DMS153 (cell line): ENCODE measurements at regions not wholly inside any gene's neighbourhood (a gene's known extent, or its start where the extent isn't known, plus 50 kb on each side); places are given as distances from the start of the nearest gene placed in this dataset.

Experiments
- DNase-seq: peaks from one replicate; lab custom pipeline; 2025; lab: John Stamatoyannopoulos, UW

DNA sequence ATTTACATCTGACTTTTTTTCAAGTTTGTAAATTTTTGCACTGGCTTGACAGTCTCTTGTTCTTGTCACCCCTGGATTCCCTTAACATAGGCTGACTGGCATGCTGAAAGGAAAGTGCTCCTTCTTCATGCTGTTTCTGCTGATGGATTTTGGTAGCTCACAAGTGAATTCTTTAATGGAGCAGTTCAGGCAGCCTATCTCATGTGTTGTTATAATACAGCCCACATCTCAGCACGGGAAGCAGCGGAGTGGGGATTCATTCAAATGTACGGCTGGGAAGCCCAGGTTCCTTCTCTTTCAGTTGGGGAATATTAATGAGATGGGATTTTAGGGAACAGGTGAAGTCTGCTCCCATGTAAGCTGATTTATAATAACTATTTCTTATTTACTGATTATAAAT, 142.8 kb downstream of the CD8B2 start:
- no peak for DNase-seq

- DNase-seq = no peak
These were observed 144.1 kb downstream of the CD8B2 start for GRCh38 chr2:106631281-106631680.

DNA sequence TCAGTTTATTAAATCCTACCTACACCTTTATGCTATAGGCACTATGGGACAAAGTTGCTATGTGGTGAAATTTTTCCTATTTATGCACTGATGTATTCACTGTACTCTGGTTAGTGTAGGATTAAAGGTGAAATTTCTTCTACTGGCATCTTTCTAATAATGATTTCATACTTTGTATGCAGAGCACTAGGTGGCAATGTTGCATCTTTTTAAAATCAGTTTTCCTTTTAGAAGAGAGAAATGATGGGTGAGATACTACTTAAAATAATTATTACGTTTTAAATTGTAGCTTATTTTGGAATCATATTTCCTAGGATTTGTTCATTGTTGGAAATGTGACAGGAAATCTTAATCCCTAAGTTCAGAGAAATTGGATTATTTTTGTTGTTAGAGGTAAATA, 150.9 kb downstream of the CD8B2 start:
- peak; percentile 13 for DNase-seq

DNA sequence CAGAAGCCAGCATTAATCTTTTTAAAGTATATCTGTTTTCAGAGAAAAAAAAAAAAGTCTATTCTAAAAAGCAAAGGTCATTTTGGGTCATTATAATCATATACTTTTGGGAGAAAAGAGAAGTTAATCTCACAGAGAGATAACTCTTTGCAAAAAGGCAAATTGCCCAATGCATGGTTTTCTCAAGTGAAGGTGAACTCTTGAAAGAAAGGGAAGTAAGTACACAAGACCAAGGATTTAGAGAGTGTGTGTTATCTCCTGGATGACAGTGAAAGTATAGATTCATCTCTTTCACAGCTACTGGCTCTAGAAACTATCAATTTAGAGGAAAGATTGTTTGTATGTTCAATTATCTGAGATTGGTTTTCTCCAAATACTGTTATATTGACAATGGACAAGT, 151.4 kb downstream of the CD8B2 start:
- no peak for DNase-seq

DNA sequence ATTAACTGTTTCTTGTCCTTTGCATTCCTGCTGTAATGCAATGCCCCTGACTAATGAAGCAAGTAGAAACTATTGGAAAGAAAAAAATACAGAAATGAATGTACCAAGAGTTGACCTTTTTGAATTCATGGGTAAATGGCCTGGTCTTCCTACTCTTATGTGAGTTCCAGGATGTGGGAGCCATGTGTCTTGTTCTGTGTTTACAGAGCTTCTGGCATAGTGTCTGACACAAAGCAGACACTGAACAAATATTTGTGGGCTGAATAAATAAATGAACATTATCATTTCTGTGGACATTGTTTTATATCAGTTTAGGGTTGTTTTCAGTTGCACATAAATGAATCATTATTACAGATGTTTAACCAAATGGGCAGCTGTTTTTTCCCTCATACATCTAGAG, 155.5 kb downstream of the CD8B2 start:
- peak; percentile 66 for DNase-seq

DNA sequence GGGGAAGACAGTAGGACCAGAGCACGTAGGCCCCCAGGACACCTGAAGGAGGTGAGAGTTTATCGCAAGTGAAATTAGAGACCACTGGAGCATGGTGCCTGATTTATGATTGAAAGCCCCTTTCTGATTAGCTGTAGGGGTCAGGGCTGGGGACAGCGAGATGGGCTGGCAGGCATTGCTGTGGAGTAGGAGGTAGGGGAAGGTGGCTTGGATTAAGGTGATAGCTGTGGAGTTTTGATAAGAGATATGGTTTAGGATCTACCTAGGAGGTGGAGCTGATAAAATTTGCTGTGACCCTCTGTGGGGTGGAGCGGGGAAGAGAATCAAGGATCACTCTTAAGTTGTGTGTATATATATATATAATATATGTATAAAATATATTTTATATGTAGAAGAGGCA, 157.5 kb downstream of the CD8B2 start:
- DNase-seq = no peak

DNA sequence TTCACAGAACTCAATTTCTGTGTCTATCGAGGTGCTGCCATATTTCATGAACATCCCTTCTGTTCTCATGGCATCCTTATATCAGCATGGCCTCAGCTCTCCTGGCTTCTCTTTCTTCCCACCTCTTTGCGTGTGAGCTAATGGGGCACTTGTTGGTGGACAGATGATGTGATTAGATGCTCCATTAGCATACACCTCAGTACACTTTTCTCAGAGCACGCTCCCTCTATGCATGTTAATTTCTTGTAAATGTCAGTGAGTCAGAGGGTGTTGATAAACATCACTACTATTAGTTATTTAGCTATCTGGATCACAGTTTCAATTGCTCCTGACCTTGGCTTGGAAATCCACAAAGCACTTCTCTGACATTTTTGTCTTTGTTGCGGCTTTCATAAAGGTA, 159.4 kb downstream of the CD8B2 start:
- DNase-seq = no peak

GRCh38 chr2:106649306-106649705, 162.1 kb downstream of the CD8B2 start:
- no peak for DNase-seq

DNA sequence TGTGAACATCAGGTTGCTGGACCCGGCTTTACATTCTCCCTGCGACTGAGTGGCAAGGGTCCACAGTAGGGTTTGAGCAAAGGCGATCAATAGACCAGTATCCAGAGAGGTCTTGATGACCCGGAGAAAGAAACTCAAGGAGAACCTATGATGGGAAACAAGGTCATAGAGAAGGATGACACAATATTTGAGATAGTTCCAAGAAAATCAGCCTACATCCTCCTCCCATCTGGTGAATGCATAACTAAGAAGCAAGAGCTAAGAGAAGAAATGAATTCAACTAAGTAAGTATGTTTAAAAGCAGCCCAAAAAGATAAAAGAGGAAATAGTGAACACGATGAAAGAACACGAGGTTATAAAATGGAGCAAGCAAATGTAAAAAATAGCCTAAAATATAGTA, 166.3 kb downstream of the CD8B2 start:
- DNase-seq = no peak

DNA sequence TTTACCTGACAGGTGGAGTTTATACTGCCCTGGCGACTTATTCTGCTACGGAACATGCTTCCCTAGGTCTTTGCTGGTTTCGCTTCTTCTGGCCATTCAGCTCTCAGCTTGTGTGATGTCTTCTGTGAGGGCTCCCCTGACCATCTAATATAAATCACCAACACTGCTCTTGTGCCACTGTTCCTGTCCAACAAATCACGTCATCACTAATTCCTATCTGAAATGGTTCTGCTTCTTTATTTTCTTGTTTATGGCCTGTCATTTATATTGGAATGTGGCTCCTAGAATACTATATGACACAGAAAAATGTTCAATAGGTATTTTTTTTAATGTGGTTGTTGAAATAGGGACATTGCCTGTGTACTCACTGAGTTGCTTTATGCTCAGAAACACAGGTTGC, 171.5 kb downstream of the CD8B2 start:
- no peak for DNase-seq

GRCh38 chr2:106664669-106665068, 177.5 kb downstream of the CD8B2 start:
- no peak for DNase-seq

DNA sequence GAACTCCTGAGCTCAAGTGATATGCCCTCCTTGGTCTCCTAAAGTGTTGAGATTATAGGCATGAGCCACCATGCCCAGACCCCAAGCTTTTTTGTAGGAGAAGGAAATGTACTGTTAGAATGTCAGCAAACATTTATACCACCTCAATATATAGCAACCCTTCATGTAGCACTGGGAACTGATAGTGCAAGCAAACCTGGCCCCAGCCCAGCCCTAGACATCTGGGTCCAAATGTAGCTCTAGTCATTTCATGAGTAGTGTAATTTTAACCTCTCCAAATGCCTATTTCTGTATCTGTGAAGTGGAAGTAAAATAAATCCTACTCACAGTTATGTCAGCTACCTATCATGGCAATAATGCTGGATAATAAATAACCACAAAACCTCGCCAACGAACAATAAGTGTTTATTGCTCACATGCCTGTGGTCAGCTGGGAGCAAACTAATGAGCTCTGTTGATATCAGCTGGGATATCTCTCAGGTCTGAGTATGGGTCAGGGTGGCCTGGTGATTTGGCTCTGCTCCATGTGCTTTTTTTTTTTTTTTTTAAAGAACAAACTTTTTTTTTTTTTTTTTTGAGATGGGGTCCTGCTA, 180.4 kb downstream of the CD8B2 start:
- peak; percentile 11 for DNase-seq

- no peak for DNase-seq
These were observed 198.2 kb downstream of the CD8B2 start for GRCh38 chr2:106685180-106685897.

- no peak for DNase-seq
These were observed 199.2 kb downstream of the ST6GAL2 start for GRCh38 chr2:106686814-106687213.

DNA sequence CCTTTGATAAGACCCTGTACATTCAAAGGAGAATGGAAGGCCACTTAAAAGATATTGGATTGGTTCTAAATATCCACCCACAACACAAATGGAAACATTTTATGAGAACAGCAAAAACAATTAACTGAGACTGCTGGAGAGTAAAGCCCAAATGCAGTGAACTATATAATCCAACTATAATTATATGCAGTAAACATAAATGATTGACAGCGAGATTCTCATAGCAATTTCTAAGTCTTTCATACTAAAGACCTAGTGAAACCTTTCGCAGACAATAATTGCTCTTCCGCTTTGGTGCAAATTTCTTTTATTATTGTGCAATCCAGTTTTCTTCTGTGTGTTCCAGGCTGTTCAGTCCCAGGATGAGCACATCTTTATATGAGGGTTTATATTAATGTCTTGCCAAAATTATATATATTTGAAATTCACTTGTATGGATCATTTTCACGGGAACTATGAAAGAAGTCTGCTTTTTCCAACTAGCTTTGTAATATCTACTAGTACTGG, 190.9 kb downstream of the ST6GAL2 start:
- no peak for DNase-seq

GRCh38 chr2:106695919-106696318, 190.0 kb downstream of the ST6GAL2 start:
- peak; percentile 6 for DNase-seq

GRCh38 chr2:106700616-106701015, 185.4 kb downstream of the ST6GAL2 start:
- no peak for DNase-seq

DNA sequence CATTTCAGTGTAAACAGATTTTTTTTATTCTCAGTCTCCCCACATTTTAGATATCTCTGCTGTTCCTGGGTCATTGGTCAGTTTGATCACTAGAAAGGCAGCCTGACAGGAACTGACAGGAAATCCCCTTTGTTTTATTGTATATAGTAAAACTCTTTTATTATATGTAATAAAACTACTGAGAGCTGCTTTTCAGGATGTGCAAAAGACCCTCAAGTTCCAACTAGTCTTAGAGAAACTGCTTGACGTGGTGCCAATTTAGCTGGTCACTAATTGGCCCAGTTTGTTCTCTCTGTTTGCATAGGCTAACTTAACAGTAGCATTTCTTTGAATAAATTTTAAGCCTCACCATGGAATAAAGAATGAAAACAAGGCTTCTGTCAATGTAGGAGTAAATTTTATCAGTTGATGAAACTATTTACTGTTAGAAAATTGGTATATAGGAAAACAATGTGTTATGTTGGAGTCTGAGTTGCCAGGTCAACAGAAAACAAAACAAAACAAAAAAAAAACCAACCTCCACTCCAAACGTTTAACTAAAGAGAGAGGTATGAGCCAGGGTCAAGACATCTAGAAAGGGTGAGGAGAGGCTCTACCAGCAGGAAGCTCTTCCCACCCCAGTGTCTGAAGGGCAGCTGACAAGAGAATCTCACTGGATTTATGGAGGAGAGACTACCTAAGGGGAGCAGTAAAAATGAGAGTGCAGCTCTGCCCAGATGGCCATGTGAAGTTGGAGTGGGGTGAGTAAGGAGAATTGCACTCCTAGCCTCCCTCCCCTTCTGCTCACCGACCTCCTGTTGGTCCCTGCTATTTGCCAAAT, 184.6 kb downstream of the ST6GAL2 start:
- peak; percentile 25 for DNase-seq

DNA sequence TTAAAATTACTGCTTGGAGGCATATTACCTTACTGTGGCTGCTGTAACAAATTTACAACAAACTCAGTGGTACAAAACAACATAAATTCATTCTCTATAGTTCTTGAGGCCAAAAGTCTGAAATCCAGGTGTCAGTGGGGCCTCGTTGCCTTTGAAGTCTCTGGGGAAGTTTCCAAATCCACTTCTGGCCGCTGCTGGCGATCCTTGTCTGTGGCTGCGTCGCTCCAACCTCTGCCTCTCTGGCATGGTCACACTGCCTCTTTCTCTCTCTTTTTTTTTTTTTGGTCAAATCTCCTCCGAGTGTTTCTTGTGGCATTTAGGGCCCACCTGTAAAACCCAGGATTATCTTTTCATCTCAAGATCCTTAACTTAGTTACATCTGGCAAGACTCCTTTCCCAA, 182.8 kb downstream of the ST6GAL2 start:
- no peak for DNase-seq

DNA sequence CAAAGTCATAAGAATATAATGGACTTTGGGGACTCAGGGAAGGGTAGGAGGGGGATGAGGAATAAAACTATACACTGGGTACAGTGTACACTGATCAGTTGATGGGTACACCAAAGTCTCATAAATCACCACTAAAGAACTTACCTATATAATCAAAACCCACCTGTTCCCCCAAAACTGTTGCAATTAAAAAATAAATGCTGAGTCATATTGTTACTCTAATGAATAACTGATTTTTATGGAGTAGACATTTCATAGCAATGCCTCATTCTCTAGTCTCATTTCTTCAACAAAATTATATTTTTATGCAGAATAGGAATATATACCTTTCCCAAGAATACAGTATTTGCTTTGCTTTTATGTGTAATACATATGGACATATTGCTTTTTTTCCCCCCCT, 181.2 kb downstream of the ST6GAL2 start:
- no peak for DNase-seq

GRCh38 chr2:106705877-106706276, 180.1 kb downstream of the ST6GAL2 start:
- DNase-seq = no peak

- no peak for DNase-seq
These were observed 179.7 kb downstream of the ST6GAL2 start for GRCh38 chr2:106706283-106706682.

- DNase-seq = no peak
These were observed 177.8 kb downstream of the ST6GAL2 start for GRCh38 chr2:106708209-106708608.
